Jurkat, Clone E6-1 (cell line): ENCODE measurements at regions not wholly inside any gene's neighbourhood (a gene's known extent, or its start where the extent isn't known, plus 50 kb on each side); places are given as distances from the start of the nearest gene placed in this dataset.
"Not testable (repeated sequence)": the region's sequence is repeated elsewhere in the genome, so short reads cannot be mapped to it uniquely, and the experiment has no call there.

Experiments
- DNase-seq: peaks from one replicate; pipeline ENCODE4 v3.0.0-alpha.2; 2011; ENCODE audit warnings: low read depth, low spot score
- H3K4me3 ChIP-seq: 2 replicates; pipeline ENCODE4 v1.5.1; 2011; ENCODE audit warnings: mild to moderate bottlenecking, low read length, control low read depth, moderate library complexity

DNA sequence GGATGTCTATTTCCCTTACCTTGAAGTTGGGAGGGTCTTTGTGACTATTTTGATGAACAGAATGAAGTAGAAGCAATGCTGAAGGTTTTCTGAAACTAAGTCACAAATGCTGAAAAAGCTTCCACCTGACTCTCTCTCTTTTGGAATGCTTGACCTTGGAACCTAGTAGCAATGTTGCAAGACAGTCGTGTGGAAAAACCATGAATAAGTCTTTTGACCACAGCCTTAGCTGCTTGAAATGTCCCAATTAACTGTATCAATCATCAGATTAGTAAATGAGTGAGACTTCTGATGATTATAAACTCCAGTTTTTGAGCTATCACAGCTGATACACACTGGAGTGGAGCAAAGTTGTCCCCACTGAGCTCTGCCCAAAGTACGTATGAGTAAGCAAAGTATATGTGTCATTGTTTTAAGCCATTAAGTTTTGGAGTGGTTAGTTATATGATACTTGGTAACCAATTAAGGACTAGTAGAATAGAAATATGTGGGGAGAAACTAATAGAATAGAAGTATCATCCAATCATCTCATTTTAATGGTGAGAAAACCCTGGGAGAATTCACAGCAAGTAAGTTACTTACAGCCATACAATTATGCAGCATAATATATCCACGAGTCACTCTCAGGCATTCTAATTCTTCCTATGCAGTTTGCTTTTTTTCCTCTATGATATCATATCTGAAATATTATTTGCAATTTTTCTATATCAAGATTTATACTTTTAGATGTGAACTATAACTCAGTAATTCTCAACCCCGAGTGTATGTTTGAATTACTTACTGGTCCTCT lies 1010.6 kb downstream of the ROBO2 start:
- no peak overlapping the region for H3K4me3 ChIP-seq
- DNase-seq: no peak

DNA sequence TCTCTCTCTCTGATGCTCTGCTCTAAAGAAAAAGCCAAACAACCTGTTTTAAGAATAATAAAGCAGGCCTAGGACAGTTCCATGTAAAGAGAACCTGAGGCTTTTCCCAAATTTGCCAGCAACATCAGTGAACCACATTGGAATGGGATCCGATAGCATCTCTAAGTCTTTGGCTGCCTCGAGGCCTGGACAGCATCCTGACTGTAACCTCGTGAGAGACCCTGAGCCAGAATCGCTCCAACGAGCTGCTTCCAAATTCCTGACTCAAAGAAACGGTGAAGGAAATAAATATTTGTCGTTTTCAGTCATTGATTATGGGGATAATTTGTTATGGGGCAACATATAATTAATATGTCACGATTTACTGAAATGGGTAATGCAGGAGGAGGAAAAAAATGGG lies 1012.8 kb downstream of the ROBO2 start:
- no peak for DNase-seq
- no peak overlapping the region for H3K4me3 ChIP-seq

DNA sequence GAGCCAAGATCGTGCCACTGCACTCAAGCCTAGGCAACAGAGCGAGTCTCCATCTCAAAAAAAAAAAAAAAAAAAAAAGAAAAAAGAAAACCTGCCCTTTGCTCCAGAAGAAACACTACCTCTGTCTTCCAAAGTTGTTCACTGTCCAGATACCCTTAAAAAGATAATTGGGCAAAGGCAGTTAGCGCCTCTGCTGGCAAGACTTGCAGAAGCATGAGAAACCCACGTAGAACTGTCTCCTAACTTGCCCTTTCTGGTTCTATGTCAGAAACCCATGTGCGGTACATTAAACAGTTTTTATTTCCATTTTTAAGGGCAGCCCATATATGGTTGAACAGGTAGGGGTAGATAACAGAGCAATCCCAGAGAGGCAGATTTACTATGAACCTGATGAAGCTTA lies 1026.4 kb downstream of the ROBO2 start:
- DNase-seq: no peak
- no peak overlapping the region for H3K4me3 ChIP-seq

DNA sequence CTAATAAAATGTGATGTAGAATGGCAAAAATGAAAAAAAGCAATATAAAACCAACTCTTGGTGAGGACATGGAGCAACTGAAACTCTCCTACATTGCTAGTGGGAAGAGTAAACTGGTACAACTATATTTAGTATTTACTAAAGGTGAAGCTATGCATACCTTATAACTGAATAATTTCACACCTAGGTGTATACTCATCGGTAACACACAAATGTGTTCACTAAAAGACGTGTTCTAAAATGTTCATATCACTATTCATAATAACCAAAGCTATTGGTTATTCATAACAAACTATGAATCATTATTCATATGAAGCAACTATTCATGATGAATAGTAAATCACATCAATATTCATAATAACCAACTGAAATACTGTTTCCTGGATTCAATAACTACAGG lies 1030.3 kb downstream of the ROBO2 start:
- DNase-seq: no peak
- H3K4me3 ChIP-seq: no peak overlapping the region

DNA sequence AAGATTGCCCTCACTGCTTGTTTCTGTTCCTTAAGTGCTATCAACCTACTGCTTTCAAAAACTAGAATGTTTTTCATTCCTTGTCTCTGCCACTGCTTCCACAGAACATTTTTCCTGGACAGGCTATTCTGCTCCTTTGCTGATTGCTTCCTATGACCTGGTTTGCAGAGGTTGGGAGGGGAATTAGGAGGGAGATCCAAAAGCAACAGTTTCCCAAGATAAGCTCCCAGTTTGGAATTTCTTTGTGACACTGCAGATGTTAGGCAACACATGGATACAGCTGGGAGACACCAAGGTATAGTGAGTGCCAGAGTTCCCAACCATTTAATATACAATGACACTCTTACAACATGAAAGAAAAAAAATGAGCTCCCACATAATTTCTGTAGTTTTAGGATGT lies 1036.5 kb downstream of the ROBO2 start:
- no peak for DNase-seq
- H3K4me3 ChIP-seq: no peak overlapping the region

DNA sequence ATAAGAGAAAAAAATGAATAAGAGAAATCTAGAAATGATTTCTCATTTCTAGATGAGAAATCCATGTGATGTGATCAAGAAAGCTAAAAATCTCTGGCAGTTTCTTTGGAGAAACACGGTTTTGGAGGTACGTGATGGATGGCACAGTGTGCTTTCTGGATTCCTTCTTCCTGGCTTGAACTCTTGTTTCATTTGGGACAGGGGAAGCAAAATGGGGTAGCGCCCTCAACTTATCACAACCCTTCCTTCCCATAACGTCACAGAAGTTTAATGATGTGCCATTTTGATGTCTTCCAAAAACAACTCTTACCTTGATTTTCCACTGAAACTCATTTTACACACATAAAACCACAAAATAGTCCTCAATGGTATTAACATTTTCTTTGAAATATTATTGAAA lies 1037.3 kb downstream of the ROBO2 start:
- no peak overlapping the region for H3K4me3 ChIP-seq
- DNase-seq: no peak

DNA sequence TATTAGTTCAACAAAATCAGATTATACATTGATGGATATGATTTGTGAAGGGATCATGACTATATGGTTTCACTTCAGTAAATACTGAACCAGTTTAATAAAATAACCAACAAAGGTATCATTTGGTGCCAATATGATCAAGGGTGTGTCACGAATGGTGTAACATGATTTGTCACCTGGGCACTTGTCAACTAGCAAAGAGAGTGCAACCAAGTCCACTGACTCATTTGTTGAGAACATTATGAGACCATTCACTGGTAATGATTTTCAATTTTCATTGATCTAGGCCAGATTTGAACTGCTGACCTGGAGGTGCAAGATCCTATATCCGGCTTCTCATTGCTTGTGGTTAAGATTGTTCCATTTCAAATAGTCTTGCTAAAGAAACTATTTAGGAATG lies 1037.9 kb downstream of the ROBO2 start:
- H3K4me3 ChIP-seq: no peak overlapping the region
- DNase-seq: no peak

DNA sequence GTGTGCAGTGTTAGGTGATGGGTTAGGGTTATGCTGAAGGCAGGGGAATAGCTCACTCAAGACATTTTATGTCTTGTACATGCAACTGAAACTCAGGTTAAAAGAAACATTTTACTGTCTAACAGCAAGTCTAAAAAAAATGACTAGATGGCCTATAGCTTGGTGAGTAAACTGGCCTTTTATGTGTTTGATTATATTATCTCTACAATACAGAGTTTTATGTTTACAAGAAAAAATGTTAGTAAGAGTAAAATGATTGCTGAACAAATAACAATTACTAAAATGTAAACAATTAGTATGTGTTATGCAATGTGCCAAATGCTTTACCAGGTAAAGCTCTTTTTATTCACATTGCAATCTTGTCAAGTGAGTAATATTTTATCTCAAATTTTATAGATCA lies 1039.6 kb downstream of the ROBO2 start:
- no peak for DNase-seq
- H3K4me3 ChIP-seq: no peak overlapping the region

DNA sequence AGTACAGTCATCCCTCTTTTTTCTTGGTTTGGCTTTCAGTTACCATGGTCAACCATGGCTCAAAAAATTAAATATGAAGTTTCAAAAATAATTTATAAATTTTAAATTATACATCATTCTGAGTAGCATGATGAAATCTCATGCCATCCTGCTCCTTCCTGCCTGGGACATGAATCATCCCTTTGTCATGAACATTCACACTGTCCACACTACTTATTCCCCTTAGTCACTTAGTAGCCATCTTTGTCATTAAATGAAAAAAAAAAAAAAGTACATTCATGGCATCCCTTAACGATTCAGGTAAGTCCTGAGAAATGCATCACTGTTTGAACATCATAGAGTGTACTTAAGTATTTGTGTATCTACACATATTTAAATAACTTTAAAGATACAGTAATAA lies 1046.3 kb downstream of the ROBO2 start:
- H3K4me3 ChIP-seq: no peak overlapping the region
- no peak for DNase-seq

DNA sequence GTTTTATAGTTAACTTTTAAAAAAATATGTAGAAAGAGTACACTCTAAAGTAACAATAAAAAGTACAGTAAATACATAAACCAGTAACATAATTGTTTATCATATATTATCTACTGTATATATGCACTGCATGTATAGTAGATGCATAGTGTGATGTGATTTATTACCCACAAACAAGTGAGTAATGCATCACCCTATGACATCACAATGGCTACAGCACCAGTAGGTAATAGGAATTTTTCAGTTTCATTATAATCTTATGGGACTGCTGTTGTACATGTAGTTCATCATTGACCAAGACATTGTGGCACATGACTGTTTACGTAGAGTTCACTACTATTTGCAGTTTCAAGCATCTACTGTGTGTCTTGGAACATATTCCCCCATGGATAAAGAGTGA lies 1047.2 kb downstream of the ROBO2 start:
- DNase-seq: no peak

DNA sequence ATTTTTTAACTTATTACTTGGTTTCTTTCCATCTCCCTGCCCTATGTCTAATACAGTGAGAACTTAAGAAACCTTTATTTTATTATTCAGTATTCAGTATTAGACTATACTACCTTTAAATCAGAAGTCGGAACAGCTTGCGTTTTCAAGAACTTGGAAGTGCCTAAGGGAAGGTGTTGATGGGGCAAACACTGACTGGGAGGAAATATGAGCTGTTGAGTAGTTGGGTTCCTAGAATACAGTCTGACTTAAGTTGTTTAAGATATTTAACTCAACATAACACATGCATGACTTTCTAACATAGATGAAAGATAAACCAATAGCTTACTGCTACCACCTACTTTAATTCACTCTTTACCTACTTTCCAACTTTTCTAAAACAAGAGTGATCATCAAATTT lies 1048.1 kb downstream of the ROBO2 start:
- no peak for DNase-seq
- H3K4me3 ChIP-seq: no peak overlapping the region

More for the DNA sequence above, 1047.2 kb downstream of the ROBO2 start:
- no peak overlapping the region for H3K4me3 ChIP-seq

DNA sequence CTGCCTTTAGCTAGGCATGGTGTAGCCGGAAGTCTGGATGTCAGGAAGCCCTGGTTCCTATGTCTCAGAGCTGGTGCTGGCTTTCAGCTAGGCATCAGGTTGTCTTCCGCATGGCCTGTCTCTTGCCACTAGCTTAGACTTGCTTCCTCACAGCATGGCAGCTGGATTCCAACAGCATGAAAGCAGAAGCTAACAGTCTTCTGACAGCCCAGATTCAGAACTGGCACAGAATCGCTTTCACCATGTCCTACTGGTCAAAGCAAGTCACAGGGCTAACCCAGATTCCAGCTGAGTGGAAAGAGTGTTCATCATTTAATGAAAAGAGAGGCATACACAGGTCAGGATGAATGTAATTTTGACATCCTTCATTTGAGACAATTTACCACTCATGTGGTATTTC lies 1050.5 kb downstream of the ROBO2 start:
- DNase-seq: no peak
- H3K4me3 ChIP-seq: no peak overlapping the region

DNA sequence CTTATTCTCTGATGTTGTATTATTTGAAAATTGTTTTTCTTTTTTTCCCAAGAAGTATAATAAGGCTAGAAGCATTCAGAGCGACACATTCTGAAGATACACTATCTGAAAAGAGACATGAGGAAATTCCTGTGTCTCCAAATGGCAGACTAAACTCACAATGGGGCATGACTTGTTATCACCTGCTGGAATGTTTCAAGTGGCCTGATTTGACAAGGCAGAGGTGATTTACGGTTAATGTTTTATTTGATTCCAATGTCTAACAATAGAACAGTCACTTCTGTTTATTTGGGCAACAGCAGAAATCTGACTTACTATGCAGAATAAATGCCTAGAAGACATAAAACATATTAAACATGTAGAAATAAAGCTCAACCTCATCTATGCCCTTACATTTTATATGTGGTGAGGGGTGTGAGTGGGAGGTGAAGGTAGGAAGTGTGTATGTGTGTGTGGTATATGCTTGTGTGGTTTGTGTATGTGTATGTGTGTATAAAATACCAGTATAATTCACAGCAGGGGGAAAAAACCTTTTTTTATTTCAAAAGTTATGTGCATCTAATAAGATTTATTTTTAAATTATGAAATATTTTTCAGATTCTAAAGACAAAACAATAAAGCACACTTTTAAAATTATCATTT lies 1051.7 kb downstream of the ROBO2 start:
- no peak overlapping the region for H3K4me3 ChIP-seq
- DNase-seq: no peak

DNA sequence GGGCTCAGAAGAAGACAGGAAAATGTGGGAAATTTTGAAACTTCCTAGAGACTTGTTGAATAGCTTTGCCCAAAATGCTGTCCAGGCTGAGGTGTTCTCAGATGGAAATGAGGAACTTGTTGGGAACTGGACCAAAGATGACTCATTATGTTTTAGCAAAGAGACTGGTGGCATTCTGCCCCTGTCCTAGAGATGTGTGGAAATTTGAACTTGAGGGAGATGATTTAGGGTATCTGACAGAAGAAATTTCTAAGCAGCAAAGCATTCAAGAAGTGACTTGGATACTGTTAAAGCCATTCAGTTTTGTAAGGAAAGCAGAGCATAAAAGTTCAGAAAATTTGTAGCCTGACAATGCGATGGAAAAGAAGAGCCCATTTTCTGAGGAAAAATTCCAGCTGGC lies 1052.7 kb downstream of the ROBO2 start:
- H3K4me3 ChIP-seq, DNase-seq: not testable (repeated sequence)

DNA sequence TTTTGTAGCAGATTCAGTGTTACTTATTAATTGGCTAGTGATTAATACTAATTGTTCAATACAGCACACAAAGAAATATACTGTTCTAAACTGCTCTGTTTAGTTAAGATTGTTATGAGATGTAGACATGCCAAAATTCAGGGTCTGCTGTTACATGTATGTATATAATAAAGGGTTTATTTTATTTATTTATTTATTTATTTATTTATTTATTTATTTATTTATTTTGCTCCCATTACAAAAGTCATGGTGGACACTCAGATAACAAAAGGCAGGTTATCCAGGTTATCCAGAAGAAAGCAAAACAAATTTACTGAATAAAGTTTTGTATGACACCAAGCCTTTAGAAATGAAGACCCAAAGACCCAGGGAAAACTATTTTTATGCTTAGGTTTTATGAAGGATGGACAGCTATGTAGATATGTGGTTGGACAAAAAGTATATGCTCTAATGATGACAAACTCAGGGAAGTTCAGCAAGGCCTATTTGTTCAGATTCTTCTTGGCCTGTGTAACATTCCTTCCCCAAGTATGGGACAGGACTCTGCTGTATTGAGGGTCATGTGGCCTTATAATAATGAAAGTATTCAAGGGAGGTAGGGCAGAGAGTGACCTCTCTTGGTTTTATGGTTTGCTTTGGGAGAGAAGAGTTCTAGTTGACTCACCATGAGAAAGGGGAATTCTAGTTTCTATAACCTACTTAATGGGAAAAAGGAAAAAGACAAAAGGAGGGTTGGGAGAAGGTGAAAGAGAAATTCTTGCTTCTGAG lies 1056.8 kb downstream of the ROBO2 start:
- H3K4me3 ChIP-seq: no peak overlapping the region
- DNase-seq: no peak

DNA sequence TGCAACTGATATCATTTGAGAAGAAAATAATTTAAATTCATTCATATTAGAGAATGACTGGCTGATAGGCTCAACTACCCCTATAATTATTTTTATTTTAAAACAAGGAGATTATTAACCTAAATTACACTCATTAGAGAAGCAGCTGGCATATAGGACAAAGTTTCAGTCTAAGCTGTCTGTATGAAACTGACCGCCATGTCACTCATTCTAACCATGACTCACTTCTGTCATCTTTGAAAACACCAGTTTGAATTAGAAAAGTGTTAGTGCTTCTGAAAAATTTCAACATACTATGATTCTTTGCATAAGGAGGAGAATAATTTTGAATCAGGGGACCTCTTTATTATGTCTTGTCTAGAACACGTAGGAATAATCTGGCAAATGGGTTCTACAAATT lies 1058.5 kb downstream of the ROBO2 start:
- no peak for DNase-seq

DNA sequence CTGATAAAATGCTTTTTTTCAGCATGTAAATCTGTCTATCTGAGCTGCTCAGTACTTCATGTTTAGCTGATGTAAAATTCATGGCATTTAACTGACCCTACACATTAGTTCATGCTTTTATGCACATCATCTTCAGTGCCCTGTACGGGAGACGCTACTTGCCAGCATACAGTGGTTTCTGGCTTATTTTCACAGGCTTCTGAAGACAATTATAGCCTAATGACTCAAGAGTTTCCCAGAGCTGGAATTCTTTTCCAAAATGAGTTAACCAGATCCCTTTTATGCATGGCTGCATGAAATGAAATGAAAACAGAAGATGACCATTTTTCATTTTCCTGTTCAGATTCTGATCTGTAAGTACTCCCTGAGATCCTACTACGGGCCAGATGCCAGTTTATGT lies 1061.5 kb downstream of the ROBO2 start:
- no peak for DNase-seq
- H3K4me3 ChIP-seq: no peak overlapping the region

More for the DNA sequence above, 1058.5 kb downstream of the ROBO2 start:
- no peak overlapping the region for H3K4me3 ChIP-seq

DNA sequence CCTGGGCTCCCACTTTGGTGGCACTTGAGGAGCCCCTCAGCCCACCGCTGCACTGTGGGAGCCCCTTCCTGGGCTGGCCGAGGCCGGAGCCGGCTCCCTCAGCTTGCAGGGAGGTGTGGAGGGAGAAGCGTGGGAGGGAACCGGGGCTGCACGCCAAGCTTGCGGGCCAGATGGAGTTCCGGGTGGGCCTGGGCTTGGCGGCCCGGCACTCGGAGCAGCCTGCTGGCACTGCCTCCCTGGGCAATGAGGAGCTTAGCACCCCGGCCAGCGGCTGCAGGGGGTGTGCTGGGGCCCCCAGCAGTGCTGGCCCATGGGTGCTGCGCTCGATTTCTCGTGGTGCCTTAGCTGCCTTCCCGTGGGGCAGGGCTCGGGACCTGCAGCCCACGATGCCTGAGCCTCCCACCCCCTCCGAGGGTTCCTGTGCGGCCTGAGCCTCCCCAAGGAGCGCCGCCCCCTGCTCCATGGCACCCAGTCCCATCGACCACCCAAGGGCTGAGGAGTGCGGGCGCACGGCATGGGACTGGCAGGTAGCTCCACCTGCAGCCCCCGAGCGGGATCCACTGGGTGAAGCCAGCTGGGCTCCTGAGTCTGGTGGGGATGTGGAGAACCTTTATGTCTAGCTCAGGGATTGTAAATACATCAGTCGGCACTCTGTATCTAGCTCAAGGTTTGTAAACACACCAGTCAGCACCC lies 1068.5 kb downstream of the ROBO2 start:
- DNase-seq, H3K4me3 ChIP-seq: not testable (repeated sequence)

DNA sequence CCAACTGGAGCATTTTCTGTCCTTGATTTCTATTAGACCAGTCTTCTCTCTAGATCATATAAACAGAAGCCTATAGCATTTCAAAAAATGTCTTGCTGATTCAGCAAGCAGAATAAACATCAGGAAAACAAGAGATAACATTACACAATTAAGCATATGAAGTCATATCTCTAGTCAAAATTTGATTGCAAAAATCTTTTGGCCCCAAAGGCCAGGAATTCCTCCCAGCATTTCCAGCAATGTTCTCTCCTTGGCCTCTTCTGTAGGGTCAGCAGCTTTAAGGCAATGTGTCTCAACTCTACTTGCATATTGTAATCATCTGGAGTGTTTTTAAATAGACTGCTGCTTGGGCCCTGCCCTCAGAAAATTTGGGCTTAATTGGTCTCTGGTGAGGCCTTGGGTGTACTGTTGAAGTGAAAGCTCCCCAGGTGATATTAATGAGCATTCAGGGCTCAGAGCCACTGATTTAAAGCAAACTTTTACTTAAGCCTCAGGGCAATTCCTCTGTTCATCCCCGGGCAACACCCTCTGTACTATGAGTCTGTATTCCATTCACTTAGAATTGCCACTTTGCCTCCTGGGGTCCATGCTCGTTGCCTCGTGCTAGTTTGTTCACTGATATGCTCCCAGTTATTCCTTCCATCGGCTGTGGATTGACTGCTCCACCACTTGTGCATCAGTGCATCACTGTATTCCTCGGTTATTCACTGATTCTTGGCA lies 1072.6 kb downstream of the ROBO2 start:
- DNase-seq: no peak
- no peak overlapping the region for H3K4me3 ChIP-seq
